MCF 10A (cell line): ENCODE measurements at regions not wholly inside any gene's neighbourhood (a gene's known extent, or its start where the extent isn't known, plus 50 kb on each side); places are given as distances from the start of the nearest gene placed in this dataset.
A peak's percentile ranks its signal among the peaks of the same experiment; 100 is the strongest.

ENCODE experiments used
- BruUV-seq: library from RNA; stranded (reverse); fragments of 400-500 nt; replicated peaks from 2 replicates; lab custom pipeline; 2021; lab: Mats Ljungman, UMichigan
- CTCF ChIA-PET: fragments of 300-600 bp; sonication (Branson Sonifier 250); formaldehyde crosslinking; extraction: SDS; loops from one replicate; lab custom pipeline; 2021; ENCODE audit warnings: antibody characterized with exemption, inconsistent platforms; lab: Yijun Ruan, JAX
- POLR2A ChIA-PET: fragments of 300-600, 350-650 bp; sonication (Branson Sonifier 250); formaldehyde crosslinking; extraction: SDS; loops from one replicate; lab custom pipeline; 2020; ENCODE audit warnings: antibody characterized with exemption, inconsistent platforms; lab: Yijun Ruan, JAX
- DNase-seq: peaks from one replicate; pipeline ENCODE4 v3.0.0-alpha.2; 2018; ENCODE audit not compliant: unreplicated experiment
- H3K27ac Mint-ChIP-seq: one replicate; pipeline ENCODE4 v1.8.0; 2022; ENCODE audit warnings: mild to moderate bottlenecking, low read depth, mixed read lengths; ENCODE audit not compliant: unreplicated experiment
- H3K27me3 Mint-ChIP-seq: one replicate; pipeline ENCODE4 v1.8.0; 2022; ENCODE audit warnings: mixed read lengths; ENCODE audit not compliant: insufficient read depth, unreplicated experiment
- H3K36me3 Mint-ChIP-seq: one replicate; pipeline ENCODE4 v1.8.0; 2022; ENCODE audit warnings: mild to moderate bottlenecking, moderate library complexity, mixed read lengths; ENCODE audit not compliant: insufficient read depth, unreplicated experiment
- H3K4me1 Mint-ChIP-seq: one replicate; pipeline ENCODE4 v1.8.0; 2022; ENCODE audit warnings: mixed read lengths; ENCODE audit not compliant: insufficient read depth, unreplicated experiment
- H3K4me3 Mint-ChIP-seq: one replicate; pipeline ENCODE4 v1.8.0; 2022; ENCODE audit warnings: mild to moderate bottlenecking, moderate library complexity, mixed read lengths; ENCODE audit not compliant: unreplicated experiment
- H3K9me3 Mint-ChIP-seq: one replicate; pipeline ENCODE4 v1.8.0; 2022; ENCODE audit warnings: mixed read lengths; ENCODE audit not compliant: unreplicated experiment
- intact Hi-C: fragments of 100-400 bp; cut with micrococcal nuclease; formaldehyde crosslinking; loops from 2 replicates; pipeline ENCODE4 v1.14.1; 2022
- TF ChIP-seq, protein P1 (sequence below): fragments of 200-600 bp; IDR thresholded peaks from one replicate; pipeline ENCODE4 v1.8.0; 2022; ENCODE audit warnings: antibody characterized with exemption, mild to moderate bottlenecking; ENCODE audit not compliant: unreplicated experiment

- Mint-ChIP-seq H3K27ac (no peak overlapping the region), H3K4me3 (no peak overlapping the region), H3K9me3 (peaks cover 6% of the 10 kb centered on the region), H3K36me3 (no peaks in the 10 kb centered on the region), H3K4me1 (peaks cover 5% of the 10 kb centered on the region), H3K27me3 (no peaks in the 10 kb centered on the region)
- POLR2A ChIA-PET: no interaction called here
- CTCF ChIA-PET: no interaction called here
- BruUV-seq: no TSS peak
- DNase-seq: no peak
- TF ChIP-seq, protein P1, sequence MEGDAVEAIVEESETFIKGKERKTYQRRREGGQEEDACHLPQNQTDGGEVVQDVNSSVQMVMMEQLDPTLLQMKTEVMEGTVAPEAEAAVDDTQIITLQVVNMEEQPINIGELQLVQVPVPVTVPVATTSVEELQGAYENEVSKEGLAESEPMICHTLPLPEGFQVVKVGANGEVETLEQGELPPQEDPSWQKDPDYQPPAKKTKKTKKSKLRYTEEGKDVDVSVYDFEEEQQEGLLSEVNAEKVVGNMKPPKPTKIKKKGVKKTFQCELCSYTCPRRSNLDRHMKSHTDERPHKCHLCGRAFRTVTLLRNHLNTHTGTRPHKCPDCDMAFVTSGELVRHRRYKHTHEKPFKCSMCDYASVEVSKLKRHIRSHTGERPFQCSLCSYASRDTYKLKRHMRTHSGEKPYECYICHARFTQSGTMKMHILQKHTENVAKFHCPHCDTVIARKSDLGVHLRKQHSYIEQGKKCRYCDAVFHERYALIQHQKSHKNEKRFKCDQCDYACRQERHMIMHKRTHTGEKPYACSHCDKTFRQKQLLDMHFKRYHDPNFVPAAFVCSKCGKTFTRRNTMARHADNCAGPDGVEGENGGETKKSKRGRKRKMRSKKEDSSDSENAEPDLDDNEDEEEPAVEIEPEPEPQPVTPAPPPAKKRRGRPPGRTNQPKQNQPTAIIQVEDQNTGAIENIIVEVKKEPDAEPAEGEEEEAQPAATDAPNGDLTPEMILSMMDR: no peak
- intact Hi-C loops: no loop called here
These were observed 149.2 kb upstream of the ANKRD50 start for GRCh38 chr4:124861761-124862160.

- CTCF ChIA-PET: interaction anchor here (0.7 to 1.2 kb wide), 2 partner anchors 10 to 11 kb away, joined by 3 to 4 read pairs; no protein-coding TSS in a partner anchor
- peaks cover 6% of the 10 kb centered on the region for H3K9me3 Mint-ChIP-seq
- H3K4me1 Mint-ChIP-seq: no peaks in the 10 kb centered on the region
- H3K36me3 Mint-ChIP-seq: no peaks in the 10 kb centered on the region
- no peaks in the 10 kb centered on the region for H3K27me3 Mint-ChIP-seq
- DNase-seq: no peak
- no TSS peak for BruUV-seq
- TF ChIP-seq, protein P1: no peak
- no peak overlapping the region for H3K27ac Mint-ChIP-seq
- POLR2A ChIA-PET: no interaction called here
- intact Hi-C loops: no loop called here
- H3K4me3 Mint-ChIP-seq: no peak overlapping the region
These were observed 142.4 kb upstream of the ANKRD50 start for GRCh38 chr4:124854968-124855367.

GRCh38 chr4:124851741-124852140 is 139.2 kb upstream of the ANKRD50 start:
- CTCF ChIA-PET: no interaction called here
- BruUV-seq: no TSS peak
- no peak overlapping the region for H3K4me3 Mint-ChIP-seq
- H3K27ac Mint-ChIP-seq: no peak overlapping the region
- DNase-seq: no peak
- POLR2A ChIA-PET: interaction anchor here (0.6 kb wide), 1 partner anchor 52 kb away, joined by 4 read pairs; no protein-coding TSS in a partner anchor
- intact Hi-C loops: no loop called here
- H3K4me1 Mint-ChIP-seq: no peaks in the 10 kb centered on the region
- no peaks in the 10 kb centered on the region for H3K9me3 Mint-ChIP-seq
- no peaks in the 10 kb centered on the region for H3K27me3 Mint-ChIP-seq
- TF ChIP-seq, protein P1: no peak
- no peaks in the 10 kb centered on the region for H3K36me3 Mint-ChIP-seq

GRCh38 chr4:124846306-124846705 is 133.8 kb upstream of the ANKRD50 start:
- TF ChIP-seq, protein P1: no peak
- intact Hi-C loops: no loop called here
- BruUV-seq: no TSS peak
- H3K27me3 Mint-ChIP-seq: no peaks in the 10 kb centered on the region
- ChIA-PET POLR2A (no interaction called here), CTCF (interaction anchor here (0.6 to 1.1 kb wide), 2 partner anchors 9 to 53 kb away, joined by 3 to 4 read pairs; no protein-coding TSS in a partner anchor)
- H3K36me3 Mint-ChIP-seq: no peaks in the 10 kb centered on the region
- DNase-seq: peak; percentile 28
- peaks cover 9% of the 10 kb centered on the region for H3K4me1 Mint-ChIP-seq
- H3K27ac Mint-ChIP-seq: no peak overlapping the region
- peaks cover 16% of the 10 kb centered on the region for H3K9me3 Mint-ChIP-seq
- H3K4me3 Mint-ChIP-seq: no peak overlapping the region
